ENCODE measurements at regions not wholly inside any gene's neighbourhood (a gene's known extent, or its start where the extent isn't known, plus 50 kb on each side); places are given as distances from the start of the nearest gene placed in this dataset.

DNA sequence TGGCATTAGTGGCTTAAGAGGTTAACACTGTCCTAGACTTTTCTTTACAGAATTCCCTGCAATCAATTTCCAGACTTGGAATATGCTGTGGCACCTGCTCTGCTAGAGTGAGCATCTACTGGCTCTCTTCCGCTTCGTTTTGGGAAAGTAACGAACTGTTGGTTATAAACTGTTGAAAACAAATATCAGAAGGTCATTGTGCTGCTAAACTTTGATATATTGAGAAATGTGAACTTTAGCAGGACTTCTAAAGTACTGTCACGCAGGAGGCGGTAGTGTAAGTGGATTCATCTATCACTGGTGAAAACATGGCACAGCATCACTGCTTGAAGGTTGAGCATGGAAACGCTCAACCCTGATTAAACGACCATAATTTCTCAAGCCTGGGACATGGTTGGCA, 348.9 kb downstream of the FLRT2 start:
- no peak for TF ChIP-seq CTCF (conservative IDR thresholded peaks at IDR 0.05)
- TF ChIP-seq EZH2 (IDR thresholded peaks at IDR 0.05; ENCODE audit: low read depth), result no peak

Data from PC-9 (cell line).